Dendritic cell treated with granulocyte-macrophage colony-stimulating factor and Interleukin-4, amounts not matched to agents 40 ng/mL and 50 ng/mL, for 4 days (primary cell): ENCODE measurements at regions not wholly inside any gene's neighbourhood (a gene's known extent, or its start where the extent isn't known, plus 50 kb on each side); places are given as distances from the start of the nearest gene placed in this dataset.

Experiments
- H3K27ac Mint-ChIP-seq: one replicate; pipeline ENCODE4 v1.8.0; 2022; ENCODE audit warnings: mild to moderate bottlenecking, mixed read lengths
- H3K27me3 Mint-ChIP-seq: one replicate; pipeline ENCODE4 v1.8.0; 2022; ENCODE audit warnings: mild to moderate bottlenecking, mixed read lengths
- H3K36me3 Mint-ChIP-seq: one replicate; pipeline ENCODE4 v1.8.0; 2022; ENCODE audit warnings: low read depth, mixed read lengths
- H3K4me1 Mint-ChIP-seq: one replicate; pipeline ENCODE4 v1.8.0; 2022; ENCODE audit warnings: low read depth, mixed read lengths
- H3K4me3 Mint-ChIP-seq: one replicate; pipeline ENCODE4 v1.8.0; 2022; ENCODE audit warnings: mild to moderate bottlenecking, moderate library complexity, mixed read lengths
- H3K9me3 Mint-ChIP-seq: one replicate; pipeline ENCODE4 v1.8.0; 2022; ENCODE audit warnings: mixed read lengths
- intact Hi-C: fragments of 100-400 bp; cut with micrococcal nuclease; formaldehyde crosslinking; loops from one replicate; pipeline ENCODE4 v1.15.0; 2022

DNA sequence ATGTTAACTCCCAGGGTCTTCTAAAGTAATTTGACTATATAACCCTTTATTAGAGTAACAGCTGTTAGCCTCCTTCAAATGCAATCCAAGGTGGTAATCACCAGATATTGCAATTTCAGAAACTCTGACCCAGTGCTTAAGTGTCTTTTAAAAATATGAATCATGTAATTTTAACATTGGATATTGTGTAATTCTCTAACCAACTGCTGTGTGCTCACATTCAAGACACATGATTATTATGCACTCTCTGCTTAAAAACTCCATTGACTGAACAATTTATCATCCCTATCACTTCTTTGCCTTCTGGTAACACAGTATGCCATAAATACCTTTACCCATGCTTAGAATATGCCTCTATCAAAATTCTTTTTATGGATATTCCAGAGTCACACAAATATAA is 537.4 kb upstream of the RGS18 start:
- H3K27me3 Mint-ChIP-seq: no peaks in the 10 kb centered on the region
- peaks cover 8% of the 10 kb centered on the region for H3K9me3 Mint-ChIP-seq
- intact Hi-C loops: no loop called here
- no peaks in the 10 kb centered on the region for H3K36me3 Mint-ChIP-seq
- no peak overlapping the region for H3K27ac Mint-ChIP-seq
- no peaks in the 10 kb centered on the region for H3K4me1 Mint-ChIP-seq
- no peak overlapping the region for H3K4me3 Mint-ChIP-seq

DNA sequence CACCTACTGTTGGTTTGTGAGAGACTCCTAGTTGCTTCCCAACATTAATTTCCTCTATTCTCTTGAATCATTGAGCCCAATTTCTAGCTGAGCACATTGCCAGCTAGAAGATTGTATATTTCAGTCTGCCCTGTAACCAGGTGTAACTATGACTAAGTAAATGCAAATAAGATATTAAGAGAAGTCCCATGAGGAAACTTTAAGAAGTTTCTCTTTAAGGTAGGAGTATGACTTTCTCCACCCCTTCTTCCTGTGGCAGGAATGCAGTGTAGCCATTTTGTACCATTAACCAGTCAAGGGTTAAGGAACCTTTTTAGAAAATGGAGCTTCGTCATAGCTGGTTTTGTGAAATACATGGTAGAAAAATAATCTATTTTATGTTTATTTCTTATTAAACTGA is 534.2 kb upstream of the RGS18 start:
- Mint-ChIP-seq H3K27ac (no peak overlapping the region), H3K27me3 (no peaks in the 10 kb centered on the region), H3K4me1 (no peaks in the 10 kb centered on the region), H3K9me3 (peaks cover 8% of the 10 kb centered on the region), H3K4me3 (no peak overlapping the region), H3K36me3 (no peaks in the 10 kb centered on the region)
- intact Hi-C loops: no loop called here

DNA sequence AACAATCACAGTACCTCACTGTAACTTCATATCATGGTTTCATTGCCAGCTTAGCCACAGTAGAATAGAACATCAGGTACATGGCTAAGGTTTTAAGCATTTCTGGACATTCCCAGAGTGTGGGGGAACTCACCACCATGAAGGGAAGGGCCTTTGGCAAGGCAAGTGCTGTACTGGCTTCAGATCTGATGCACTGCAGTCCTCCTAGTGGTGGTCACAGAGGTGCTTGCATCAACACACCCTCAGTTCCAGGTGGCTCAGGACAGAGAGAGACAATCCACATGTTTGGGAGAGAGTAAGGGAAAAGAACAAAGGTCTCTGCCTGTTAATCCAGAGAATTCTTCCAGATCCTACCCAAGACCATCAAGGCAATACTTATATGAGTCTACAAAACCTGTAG is 528.4 kb upstream of the RGS18 start:
- intact Hi-C loops: no loop called here
- no peaks in the 10 kb centered on the region for H3K27me3 Mint-ChIP-seq
- no peak overlapping the region for H3K4me3 Mint-ChIP-seq
- H3K36me3 Mint-ChIP-seq: no peaks in the 10 kb centered on the region
- H3K4me1 Mint-ChIP-seq: no peaks in the 10 kb centered on the region
- H3K9me3 Mint-ChIP-seq: peaks cover 35% of the 10 kb centered on the region
- no peak overlapping the region for H3K27ac Mint-ChIP-seq

DNA sequence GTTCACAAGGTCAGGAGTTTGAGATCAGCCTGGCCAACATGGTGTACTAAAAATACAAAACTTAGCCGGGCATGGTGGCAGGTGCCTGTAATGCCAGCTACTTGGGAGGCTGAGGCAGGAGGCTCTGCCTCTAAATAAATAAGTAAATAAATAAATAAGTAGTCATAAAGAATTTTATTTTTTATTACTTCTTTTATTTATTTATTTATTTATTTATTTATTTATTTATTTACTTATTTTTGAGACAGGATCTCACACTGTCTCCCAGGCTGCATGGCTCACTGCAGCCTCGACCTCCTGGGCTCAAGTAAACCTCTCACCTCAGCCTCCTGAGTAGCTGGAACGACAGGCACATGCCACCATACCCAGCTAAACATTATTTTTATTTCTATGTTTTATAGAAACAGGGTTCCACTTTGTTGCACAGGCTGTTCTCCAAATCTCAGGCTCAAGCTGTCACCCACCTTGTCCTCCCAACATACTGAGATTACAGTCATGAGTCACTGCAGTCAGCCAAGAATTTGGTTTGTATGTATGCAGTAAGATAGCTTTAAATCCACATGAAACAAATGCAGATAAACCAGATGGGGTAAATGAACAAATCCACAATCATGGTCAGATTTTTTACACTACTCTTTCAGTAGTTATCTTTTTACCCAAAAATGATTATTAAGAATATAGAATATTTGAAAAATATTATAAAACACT is 523.3 kb upstream of the RGS18 start:
- intact Hi-C loops: no loop called here
- Mint-ChIP-seq H3K27ac (no peak overlapping the region), H3K36me3 (no peaks in the 10 kb centered on the region), H3K9me3 (peaks cover 33% of the 10 kb centered on the region), H3K4me3 (no peak overlapping the region), H3K4me1 (no peaks in the 10 kb centered on the region), H3K27me3 (no peaks in the 10 kb centered on the region)

DNA sequence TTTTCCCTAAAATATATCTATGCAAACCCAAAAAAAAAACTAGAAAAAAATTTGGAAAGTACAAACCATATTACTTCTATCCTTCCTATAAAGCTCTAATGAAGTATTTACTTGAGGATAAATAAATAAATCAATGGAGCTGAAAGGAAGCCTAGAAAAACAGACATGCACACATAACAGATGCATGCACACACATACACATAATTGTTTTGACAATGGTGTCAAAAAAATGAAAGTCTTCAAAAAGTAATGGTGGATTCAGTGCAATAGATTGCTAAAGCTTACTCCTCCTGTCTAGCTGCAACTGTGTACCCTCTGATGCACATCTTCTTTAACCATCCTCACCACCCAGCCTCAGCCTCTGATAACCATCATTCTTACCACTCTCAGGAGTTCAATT is 521.9 kb upstream of the RGS18 start:
- intact Hi-C loops: no loop called here

DNA sequence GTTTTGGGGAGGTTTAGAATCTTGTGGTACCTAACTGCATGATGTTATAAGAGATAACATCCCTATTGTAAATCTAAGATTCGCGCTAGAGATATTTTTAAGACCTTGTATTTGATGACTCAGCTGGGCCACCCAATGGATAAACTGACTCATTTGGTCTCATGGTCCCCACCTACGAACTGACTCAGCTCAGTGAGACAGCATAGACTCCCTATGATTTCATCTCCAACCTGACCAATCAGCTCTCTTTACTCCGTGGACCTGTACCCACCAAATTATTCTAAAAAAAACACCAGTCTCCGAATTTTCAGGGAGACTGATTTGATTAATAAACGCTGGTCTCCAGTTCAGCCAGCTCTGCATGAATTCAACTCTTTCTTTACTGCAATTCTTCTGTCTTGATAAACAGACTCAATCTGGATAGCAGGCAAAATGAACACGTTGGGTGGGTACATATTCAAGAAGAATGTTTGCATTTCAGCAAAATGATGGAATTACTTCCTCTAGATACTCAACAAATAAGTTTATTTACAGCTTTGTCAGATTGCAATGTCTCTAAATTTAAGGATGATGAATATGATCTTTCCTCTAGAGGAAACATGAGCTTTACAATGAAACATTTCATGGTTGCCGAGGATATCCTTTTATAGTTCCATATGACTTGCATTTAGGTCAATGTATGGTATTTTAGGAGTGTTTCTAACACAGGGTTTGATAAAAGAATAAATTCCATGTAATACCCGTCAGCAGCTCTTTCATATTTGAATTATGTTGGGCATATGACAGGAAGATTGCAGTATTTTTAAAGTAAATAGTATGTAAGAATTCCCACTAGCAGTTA is 516.6 kb upstream of the RGS18 start:
- Mint-ChIP-seq H3K9me3 (no peaks in the 10 kb centered on the region), H3K4me3 (no peak overlapping the region)

More for the DNA sequence above, 521.9 kb upstream of the RGS18 start:
- Mint-ChIP-seq H3K36me3 (no peaks in the 10 kb centered on the region), H3K9me3 (peaks cover 19% of the 10 kb centered on the region), H3K27me3 (no peaks in the 10 kb centered on the region), H3K27ac (no peak overlapping the region), H3K4me1 (no peaks in the 10 kb centered on the region), H3K4me3 (no peak overlapping the region)

DNA sequence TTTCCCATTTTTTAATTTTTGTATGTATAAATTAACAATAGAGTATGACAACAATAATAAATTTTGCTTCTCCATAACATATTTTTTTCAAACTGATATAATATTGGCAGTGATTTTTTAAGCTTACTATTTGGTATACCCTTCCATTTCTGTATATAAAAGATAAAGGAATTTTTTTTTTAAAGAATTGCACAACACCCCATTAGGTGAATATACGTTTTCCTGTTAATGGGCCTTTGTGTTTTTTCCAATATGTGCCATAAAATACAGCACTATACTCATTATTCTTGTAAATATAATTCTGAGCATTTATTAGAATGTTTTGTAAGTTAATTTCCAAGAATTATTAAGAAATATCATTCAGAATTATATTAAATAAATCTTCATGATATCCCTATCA is 515.2 kb upstream of the RGS18 start:
- H3K4me3 Mint-ChIP-seq: no peak overlapping the region
- no peaks in the 10 kb centered on the region for H3K36me3 Mint-ChIP-seq
- intact Hi-C loops: no loop called here
- no peaks in the 10 kb centered on the region for H3K4me1 Mint-ChIP-seq
- no peaks in the 10 kb centered on the region for H3K9me3 Mint-ChIP-seq
- no peaks in the 10 kb centered on the region for H3K27me3 Mint-ChIP-seq
- no peak overlapping the region for H3K27ac Mint-ChIP-seq

More for the DNA sequence above, 516.6 kb upstream of the RGS18 start:
- Mint-ChIP-seq H3K27ac (no peak overlapping the region), H3K36me3 (no peaks in the 10 kb centered on the region), H3K4me1 (no peaks in the 10 kb centered on the region), H3K27me3 (no peaks in the 10 kb centered on the region)
- intact Hi-C loops: no loop called here

DNA sequence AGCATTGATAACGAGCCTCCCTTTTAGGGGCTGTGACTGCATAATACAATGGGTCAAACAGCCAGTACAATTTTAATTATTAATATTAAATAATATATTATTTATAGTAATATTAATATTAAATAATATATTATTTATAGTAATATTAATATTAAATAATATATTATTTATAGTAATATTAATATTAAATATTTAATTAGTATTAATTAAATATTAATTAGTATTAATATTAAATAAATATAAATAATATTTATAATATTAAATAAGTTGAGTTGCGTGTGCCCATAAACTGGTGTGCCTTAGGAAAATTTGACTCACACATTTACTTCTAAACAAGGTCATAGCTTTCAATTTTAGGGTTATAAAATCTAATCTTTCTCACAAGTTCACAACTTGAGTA is 509.3 kb upstream of the RGS18 start:
- H3K4me1 Mint-ChIP-seq: no peaks in the 10 kb centered on the region
- H3K36me3 Mint-ChIP-seq: no peaks in the 10 kb centered on the region
- intact Hi-C loops: no loop called here
- no peak overlapping the region for H3K27ac Mint-ChIP-seq
- H3K9me3 Mint-ChIP-seq: peaks cover 11% of the 10 kb centered on the region
- no peak overlapping the region for H3K4me3 Mint-ChIP-seq
- H3K27me3 Mint-ChIP-seq: no peaks in the 10 kb centered on the region

DNA sequence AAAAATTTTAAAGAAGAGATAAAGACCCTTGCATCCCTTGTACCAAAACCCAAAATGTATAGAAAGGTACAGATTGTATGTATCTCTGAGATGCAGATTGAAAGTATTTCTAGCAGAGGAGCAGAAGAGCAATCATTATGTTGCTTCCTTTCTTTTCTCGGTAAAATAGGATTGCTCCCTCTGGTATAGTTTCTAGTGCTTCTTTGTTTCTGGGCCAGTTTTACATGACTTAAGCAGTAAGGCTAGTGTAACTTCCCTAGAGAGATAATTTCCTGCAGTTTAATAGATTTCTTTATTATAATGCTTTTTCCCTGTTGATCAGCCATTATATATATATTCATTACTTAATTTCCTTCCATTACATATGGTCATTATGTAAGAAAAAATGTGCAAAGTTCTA is 496.2 kb upstream of the RGS18 start:
- H3K27me3 Mint-ChIP-seq: no peaks in the 10 kb centered on the region
- no peaks in the 10 kb centered on the region for H3K36me3 Mint-ChIP-seq
- H3K27ac Mint-ChIP-seq: no peak overlapping the region
- no peaks in the 10 kb centered on the region for H3K4me1 Mint-ChIP-seq
- intact Hi-C loops: no loop called here
- H3K4me3 Mint-ChIP-seq: no peak overlapping the region
- H3K9me3 Mint-ChIP-seq: no peaks in the 10 kb centered on the region

DNA sequence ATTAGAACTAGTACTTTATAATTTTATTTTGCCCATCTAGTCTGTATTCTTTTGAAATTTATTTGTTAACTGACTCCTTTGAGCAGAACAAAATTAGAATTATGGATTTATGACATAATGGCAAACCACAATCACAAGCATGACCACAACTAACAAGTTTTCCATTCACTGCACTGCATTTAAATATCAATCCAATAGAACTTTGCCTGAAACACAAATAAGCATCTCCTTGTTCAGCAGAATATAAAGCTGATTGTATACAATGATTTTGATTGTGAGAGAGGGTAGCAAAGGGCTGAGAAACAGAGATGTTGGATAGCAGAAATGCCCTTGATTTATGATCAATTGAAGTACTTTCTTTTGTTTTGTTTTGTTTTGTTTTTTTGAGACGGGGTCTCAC is 495.5 kb upstream of the RGS18 start:
- no peak overlapping the region for H3K4me3 Mint-ChIP-seq
- H3K36me3 Mint-ChIP-seq: no peaks in the 10 kb centered on the region

DNA sequence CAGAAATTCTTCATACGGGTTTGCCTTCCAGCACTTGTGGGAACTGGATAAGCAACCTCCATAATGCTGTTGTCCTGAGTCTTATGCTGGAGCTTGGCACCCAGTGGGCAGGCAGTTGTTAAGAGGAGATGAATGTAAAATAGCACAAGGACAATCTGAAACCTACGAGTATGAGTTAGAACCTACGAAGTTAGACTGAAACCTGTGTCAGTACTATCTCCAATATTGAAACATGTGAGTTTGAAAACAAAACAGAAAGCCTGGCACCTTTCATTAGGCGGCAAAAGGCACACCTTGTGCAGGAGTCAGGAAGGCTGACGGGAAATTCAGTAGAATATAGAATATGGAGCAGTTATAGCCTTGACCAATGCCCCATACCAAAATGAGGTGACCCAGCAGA is 489.7 kb upstream of the RGS18 start:
- Mint-ChIP-seq H3K36me3 (no peaks in the 10 kb centered on the region), H3K4me3 (no peak overlapping the region), H3K9me3 (no peaks in the 10 kb centered on the region), H3K27me3 (no peaks in the 10 kb centered on the region), H3K4me1 (no peaks in the 10 kb centered on the region), H3K27ac (no peak overlapping the region)
- intact Hi-C loops: no loop called here

More for the DNA sequence above, 495.5 kb upstream of the RGS18 start:
- intact Hi-C loops: no loop called here
- no peaks in the 10 kb centered on the region for H3K27me3 Mint-ChIP-seq
- H3K27ac Mint-ChIP-seq: no peak overlapping the region
- H3K9me3 Mint-ChIP-seq: no peaks in the 10 kb centered on the region
- no peaks in the 10 kb centered on the region for H3K4me1 Mint-ChIP-seq

DNA sequence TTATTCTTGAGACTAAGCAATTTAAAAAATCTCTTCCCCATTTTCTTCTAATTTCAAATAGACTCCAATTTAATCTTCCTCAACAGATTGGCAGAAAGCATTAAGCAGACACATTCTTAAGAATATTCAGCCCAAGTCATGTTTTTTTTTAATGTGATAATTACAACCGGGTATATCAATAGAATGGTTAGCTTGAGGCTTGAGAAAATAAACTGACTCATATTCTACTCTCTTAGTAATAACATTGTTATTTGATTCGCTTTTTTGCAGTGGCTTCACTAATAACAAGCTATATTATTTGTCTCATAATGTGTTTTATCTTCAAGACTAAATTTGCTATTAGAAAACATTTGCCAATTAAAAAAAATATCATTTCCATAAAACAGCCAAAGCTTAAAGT is 488.6 kb upstream of the RGS18 start:
- Mint-ChIP-seq H3K36me3 (no peaks in the 10 kb centered on the region), H3K4me1 (no peaks in the 10 kb centered on the region), H3K27me3 (no peaks in the 10 kb centered on the region), H3K9me3 (no peaks in the 10 kb centered on the region), H3K27ac (no peak overlapping the region), H3K4me3 (no peak overlapping the region)
- intact Hi-C loops: no loop called here

DNA sequence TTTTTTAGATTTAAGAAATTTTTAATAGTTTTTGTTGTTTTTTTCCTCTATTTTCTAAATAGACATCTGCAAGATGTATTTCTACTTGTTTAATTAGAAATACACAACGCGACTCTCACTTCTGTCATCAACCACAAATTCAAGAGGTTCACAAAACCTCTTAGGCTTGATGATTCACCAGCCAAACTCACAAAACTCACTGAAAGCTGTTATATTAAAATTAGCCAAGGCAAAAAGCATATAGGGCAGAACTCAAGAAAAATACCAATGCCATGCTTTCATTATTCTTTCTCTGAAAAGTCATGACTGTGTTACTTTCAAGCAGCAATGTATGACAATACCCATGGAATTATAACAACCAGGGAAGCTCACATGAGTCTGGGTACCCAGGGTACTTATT is 487.0 kb upstream of the RGS18 start:
- Mint-ChIP-seq H3K36me3 (no peaks in the 10 kb centered on the region), H3K27ac (no peak overlapping the region), H3K9me3 (no peaks in the 10 kb centered on the region), H3K4me1 (no peaks in the 10 kb centered on the region), H3K27me3 (no peaks in the 10 kb centered on the region), H3K4me3 (no peak overlapping the region)
- intact Hi-C loops: no loop called here

DNA sequence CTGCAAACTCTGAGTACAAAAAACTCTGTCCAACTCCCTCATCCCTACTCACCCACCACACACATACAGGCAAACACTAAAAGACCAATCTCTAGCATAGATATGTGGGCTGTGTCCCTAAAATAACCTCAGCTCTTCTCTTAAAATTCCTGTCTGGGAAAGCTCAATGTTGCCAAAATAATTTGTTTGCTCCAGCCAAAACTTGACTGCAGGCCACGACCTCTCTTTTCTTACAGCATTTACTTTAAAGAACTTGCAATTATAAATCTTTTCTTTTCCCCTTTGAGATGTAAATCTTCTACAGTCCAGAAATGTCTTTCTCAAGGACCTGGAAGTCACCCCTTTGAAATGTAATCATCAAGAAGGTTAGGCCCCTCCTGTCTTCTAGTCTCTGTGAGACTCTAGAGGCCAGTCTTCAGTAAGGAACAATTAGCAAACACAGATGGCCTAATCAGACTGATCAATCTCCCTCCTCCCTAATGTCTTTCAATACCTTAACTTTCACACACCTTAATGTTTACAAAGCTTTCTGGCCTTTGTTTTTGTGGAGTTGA is 483.6 kb upstream of the RGS18 start:
- peaks cover 15% of the 10 kb centered on the region for H3K9me3 Mint-ChIP-seq
- H3K4me1 Mint-ChIP-seq: no peaks in the 10 kb centered on the region
- H3K27me3 Mint-ChIP-seq: no peaks in the 10 kb centered on the region
- H3K27ac Mint-ChIP-seq: no peak overlapping the region
- no peak overlapping the region for H3K4me3 Mint-ChIP-seq
- no peaks in the 10 kb centered on the region for H3K36me3 Mint-ChIP-seq
- intact Hi-C loops: no loop called here
